A549 (cell line): ENCODE measurements at regions not wholly inside any gene's neighbourhood (a gene's known extent, or its start where the extent isn't known, plus 50 kb on each side); places are given as distances from the start of the nearest gene placed in this dataset.

Experiments
- ATAC-seq, 2 experiments: fragments of 200-7000 bp in 1 of 2; fragments of >200 bp in 1 of 2; cut with Nextera tagmentation in 1 of 2; cut with Tn5 transposase in 1 of 2; 3 replicates each; pipeline versions ENCODE4 v1.8.0 to v1.9.1; 2018 to 2020; ENCODE audit warnings: mild to moderate bottlenecking in 1 of 2, moderate library complexity in 1 of 2
- CTCF ChIA-PET: fragments of 300-600 bp; sonication (Branson Sonifier 250); formaldehyde crosslinking; extraction: SDS; loops from one replicate; lab custom pipeline; 2021; ENCODE audit warnings: antibody characterized with exemption, inconsistent platforms; lab: Yijun Ruan, JAX
- POLR2A ChIA-PET: fragments of 350-600 bp; formaldehyde crosslinking; extraction: SDS; loops from one replicate; lab custom pipeline; 2021; ENCODE audit warnings: antibody characterized with exemption, inconsistent platforms; lab: Yijun Ruan, JAX
- DNase-seq, 2 experiments: peaks; one replicate each; pipeline versions ENCODE4 v3.0.0 to v3.0.0-alpha.2; 2011 to 2016; ENCODE audit warnings: low read depth in 1 of 2, low spot score in 1 of 2
- FAIRE-seq: peaks from 2 replicates; lab custom pipeline; 2011; peaks lifted over from hg19 to GRCh38; lab: Jason Lieb, UNC
- H3K27ac ChIP-seq, 2 experiments: fragments of >200 bp; sonication (Bioruptor Twin); formaldehyde crosslinking; 3 replicates each; pipeline ENCODE4 v1.5.1; 2016 to 2017
- H3K4me1 ChIP-seq: fragments of >200 bp; sonication (Bioruptor Twin); formaldehyde crosslinking; 3 replicates; pipeline ENCODE4 v1.6.1; 2016
- H3K4me2 ChIP-seq: fragments of >200 bp; sonication (Bioruptor Twin); formaldehyde crosslinking; 3 replicates; pipeline ENCODE4 v1.6.1; 2016
- H3K4me3 ChIP-seq: fragments of >200 bp; sonication (Bioruptor Twin); formaldehyde crosslinking; 3 replicates; pipeline ENCODE4 v1.5.1; 2016
- H3K9me3 ChIP-seq: fragments of >200 bp; sonication (Bioruptor Twin); formaldehyde crosslinking; 3 replicates; pipeline ENCODE4 v1.6.1; 2016
- BCL3 ChIP-seq: fragments of >200 bp; sonication (Bioruptor Twin); formaldehyde crosslinking; IDR thresholded peaks from 3 replicates; pipeline ENCODE4 v1.6.1; 2016
- CEBPB ChIP-seq, 2 experiments: fragments of >200 bp in 1 of 2; sonication (Bioruptor Twin) in 1 of 2; formaldehyde crosslinking in 1 of 2; IDR thresholded peaks; 2 replicates each; pipeline ENCODE4 v1.6.1; 2012 to 2016
- EHMT2 ChIP-seq: fragments of 200-600 bp; sonication (generic); IDR thresholded peaks from 2 replicates; pipeline ENCODE4 v1.6.1; 2016; ENCODE audit warnings: antibody characterized with exemption, low read depth, mild to moderate bottlenecking, moderate library complexity
- EP300 ChIP-seq, 2 experiments: fragments of >200 bp; sonication (Bioruptor Twin); formaldehyde crosslinking; IDR thresholded peaks; 2 replicates in 1 of 2; 3 replicates in 1 of 2; pipeline ENCODE4 v1.6.1; 2016 to 2017
- FOXS1 ChIP-seq: fragments of 250-450 bp; sonication (Bioruptor Pico); IDR thresholded peaks from 2 replicates; pipeline ENCODE4 v1.5.0; 2020; ENCODE audit warnings: mild to moderate bottlenecking, moderate library complexity
- HEYL ChIP-seq: fragments of 250-450 bp; sonication (Bioruptor Pico); IDR thresholded peaks from 2 replicates; pipeline ENCODE4 v1.8.0; 2021; ENCODE audit warnings: mild to moderate bottlenecking, moderate library complexity
- HOXB5 ChIP-seq: fragments of 250-450 bp; sonication (Bioruptor Pico); IDR thresholded peaks from 2 replicates; pipeline ENCODE4 v1.5.0; 2020; ENCODE audit warnings: mild to moderate bottlenecking, moderate library complexity
- JUN ChIP-seq, 2 experiments: fragments of >200 bp; sonication (Bioruptor Twin); formaldehyde crosslinking; IDR thresholded peaks; 2 replicates in 1 of 2; 3 replicates in 1 of 2; pipeline ENCODE4 v1.6.1; 2016 to 2017
- JUNB ChIP-seq: fragments of >200 bp; sonication (Bioruptor Twin); formaldehyde crosslinking; IDR thresholded peaks from 2 replicates; pipeline ENCODE4 v1.6.1; 2016
- KDM1A ChIP-seq: fragments of 200-600 bp; sonication (generic); IDR thresholded peaks from 2 replicates; pipeline ENCODE4 v1.6.1; 2016; ENCODE audit warnings: low read depth, mild to moderate bottlenecking
- KDM5A ChIP-seq: fragments of 200-600 bp; sonication (generic); IDR thresholded peaks from 2 replicates; pipeline ENCODE4 v1.6.1; 2016; ENCODE audit warnings: antibody characterized with exemption, mild to moderate bottlenecking
- MAX ChIP-seq: IDR thresholded peaks from 2 replicates; pipeline ENCODE4 v1.6.1; 2012
- MYC ChIP-seq: IDR thresholded peaks from 2 replicates; pipeline ENCODE4 v1.6.1; 2012; ENCODE audit warnings: mild to moderate bottlenecking, inconsistent platforms, low read length, improper control_type of control experiment, borderline replicate concordance
- NPAS2 ChIP-seq: fragments of 250-450 bp; sonication (Bioruptor Pico); IDR thresholded peaks from 2 replicates; pipeline ENCODE4 v1.8.0; 2022; ENCODE audit warnings: mild to moderate bottlenecking, moderate library complexity, borderline replicate concordance
- NR3C1 ChIP-seq: fragments of >200 bp; sonication (Bioruptor Twin); formaldehyde crosslinking; IDR thresholded peaks from 3 replicates; pipeline ENCODE4 v1.6.1; 2017
- PBX3 ChIP-seq: IDR thresholded peaks from 2 replicates; pipeline ENCODE4 v1.6.1; 2012
- RNF2 ChIP-seq: fragments of 200-600 bp; sonication (generic); IDR thresholded peaks from 2 replicates; pipeline ENCODE4 v1.6.1; 2016; ENCODE audit warnings: low read depth, mild to moderate bottlenecking, antibody characterized with exemption, moderate library complexity, borderline replicate concordance
- SREBF2 ChIP-seq: fragments of 450-650 bp; IDR thresholded peaks from 2 replicates; pipeline ENCODE4 v1.6.1; 2014; ENCODE audit warnings: mild to moderate bottlenecking, moderate library complexity
- TP53 ChIP-seq: fragments of 250-450 bp; sonication (Bioruptor Pico); IDR thresholded peaks from 2 replicates; pipeline ENCODE4 v1.5.0; 2021; ENCODE audit warnings: mild to moderate bottlenecking, moderate library complexity
- ZC3H11A ChIP-seq: fragments of 450-650 bp; IDR thresholded peaks from 2 replicates; pipeline ENCODE4 v1.6.1; 2014; ENCODE audit warnings: antibody characterized with exemption, mild to moderate bottlenecking
- ZFP36 ChIP-seq: fragments of 450-650 bp; IDR thresholded peaks from 2 replicates; pipeline ENCODE4 v1.6.1; 2014; ENCODE audit warnings: borderline replicate concordance; ENCODE audit not compliant: partially characterized antibody
- ZNF302 ChIP-seq: fragments of 250-450 bp; sonication (Bioruptor Pico); IDR thresholded peaks from 2 replicates; pipeline ENCODE4 v1.9.0; 2021; ENCODE audit warnings: inconsistent platforms, mild to moderate bottlenecking, moderate library complexity
- ZSCAN20 ChIP-seq: fragments of 250-450 bp; sonication (Bioruptor Pico); IDR thresholded peaks from 2 replicates; pipeline ENCODE4 v1.8.0; 2022; ENCODE audit warnings: mild to moderate bottlenecking, moderate library complexity
- WGBS: methylation state at CpG from one replicate; pipeline ENCODE4 v1.1.6; 2017; ENCODE audit errors: missing lambda C conversion rate; 5-methylcytosine and 5-hydroxymethylcytosine counted together
- TF ChIP-seq, protein P1 (sequence below): fragments of 250-450 bp; sonication (Bioruptor Pico); IDR thresholded peaks from 2 replicates; pipeline ENCODE4 v1.5.0; 2020; ENCODE audit warnings: low read depth, mild to moderate bottlenecking, moderate library complexity

DNA sequence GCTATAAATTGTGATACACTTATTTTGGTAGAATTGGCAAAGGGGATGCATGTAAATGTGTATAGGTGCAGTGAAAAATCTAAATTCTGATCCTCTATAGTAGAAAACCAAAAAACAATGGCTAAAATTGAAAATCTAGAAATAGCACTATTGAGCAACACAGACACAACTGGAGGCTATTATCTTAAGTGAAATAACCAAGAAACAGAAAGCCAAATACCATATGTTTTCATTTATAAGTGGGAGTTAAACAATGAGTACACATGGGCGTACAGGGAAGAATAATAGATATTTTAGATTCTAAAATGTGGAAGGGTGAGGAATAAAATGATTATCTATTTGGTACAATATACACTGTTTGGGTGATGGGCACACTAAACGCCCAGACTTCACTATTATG, 183.2 kb upstream of the TUSC1 start:
- DNase-seq (no peak), ATAC-seq (no peak), FAIRE-seq (no peak)
- Histone ChIP-seq H3K9me3 (no peaks in the 10 kb centered on the region), H3K4me3 (no peak overlapping the region), H3K27ac (no peak overlapping the region), H3K4me2 (no peak overlapping the region), H3K4me1 (no peaks in the 10 kb centered on the region)
- POLR2A ChIA-PET: no interaction called here
- TF ChIP-seq, protein P1, sequence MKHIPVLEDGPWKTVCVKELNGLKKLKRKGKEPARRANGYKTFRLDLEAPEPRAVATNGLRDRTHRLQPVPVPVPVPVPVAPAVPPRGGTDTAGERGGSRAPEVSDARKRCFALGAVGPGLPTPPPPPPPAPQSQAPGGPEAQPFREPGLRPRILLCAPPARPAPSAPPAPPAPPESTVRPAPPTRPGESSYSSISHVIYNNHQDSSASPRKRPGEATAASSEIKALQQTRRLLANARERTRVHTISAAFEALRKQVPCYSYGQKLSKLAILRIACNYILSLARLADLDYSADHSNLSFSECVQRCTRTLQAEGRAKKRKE: no peak
- no peak for TF ChIP-seq MAX
- TF ChIP-seq ZSCAN20 (CRISPR knock-in tag): no peak
- TF ChIP-seq BCL3: no peak
- no peak for TF ChIP-seq JUN (IDR thresholded peaks at IDR 0.05)
- TF ChIP-seq TP53: no peak
- no peak for TF ChIP-seq EP300 (IDR thresholded peaks at IDR 0.05)
- no peak for TF ChIP-seq ZC3H11A
- TF ChIP-seq PBX3: no peak
- TF ChIP-seq HOXB5: no peak
- no peak for TF ChIP-seq RNF2
- no peak for TF ChIP-seq SREBF2
- no peak for TF ChIP-seq KDM1A
- no peak for TF ChIP-seq KDM5A
- no peak for TF ChIP-seq NR3C1
- no peak for TF ChIP-seq ZNF302 (CRISPR knock-in tag)
- no peak for TF ChIP-seq FOXS1 (CRISPR knock-in tag)
- TF ChIP-seq HEYL (CRISPR knock-in tag): no peak
- TF ChIP-seq CEBPB (IDR thresholded peaks at IDR 0.05): no peak
- 10% methylated on average over 2 of the region's 2 CpGs for WGBS
- CTCF ChIA-PET: no interaction called here

DNA sequence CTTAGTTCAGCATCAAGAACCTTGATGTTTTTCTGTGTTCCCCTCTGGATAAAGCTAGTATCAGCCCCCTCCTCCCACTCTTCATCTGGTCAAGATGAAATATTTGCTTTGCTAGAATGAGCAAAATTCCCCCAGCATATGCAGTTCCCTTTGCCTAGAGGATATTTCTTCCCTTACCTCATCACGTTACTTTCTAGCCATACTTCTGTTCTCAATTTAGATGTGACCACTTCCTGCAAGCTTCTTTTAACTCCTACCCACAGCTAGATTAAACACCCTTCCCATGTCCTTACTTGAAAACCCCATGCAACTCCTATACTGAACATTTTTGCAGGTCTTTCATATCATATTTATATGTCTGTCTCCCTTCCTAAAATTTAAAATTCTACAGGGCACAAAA, 178.9 kb upstream of the TUSC1 start:
- Histone ChIP-seq H3K4me2 (no peak overlapping the region), H3K27ac (no peak overlapping the region), H3K4me1 (no peaks in the 10 kb centered on the region), H3K9me3 (no peaks in the 10 kb centered on the region), H3K4me3 (no peak overlapping the region)
- FAIRE-seq: no peak
- ChIA-PET CTCF (no interaction called here), POLR2A (no interaction called here)
- ATAC-seq: no peak
- WGBS: 3% methylated on average over 1 of the region's 1 CpG
- no peak for DNase-seq
- no peak for TF ChIP-seq BCL3
- no peak for TF ChIP-seq MYC
- no peak for TF ChIP-seq EHMT2
- no peak for TF ChIP-seq NPAS2 (CRISPR knock-in tag)

DNA sequence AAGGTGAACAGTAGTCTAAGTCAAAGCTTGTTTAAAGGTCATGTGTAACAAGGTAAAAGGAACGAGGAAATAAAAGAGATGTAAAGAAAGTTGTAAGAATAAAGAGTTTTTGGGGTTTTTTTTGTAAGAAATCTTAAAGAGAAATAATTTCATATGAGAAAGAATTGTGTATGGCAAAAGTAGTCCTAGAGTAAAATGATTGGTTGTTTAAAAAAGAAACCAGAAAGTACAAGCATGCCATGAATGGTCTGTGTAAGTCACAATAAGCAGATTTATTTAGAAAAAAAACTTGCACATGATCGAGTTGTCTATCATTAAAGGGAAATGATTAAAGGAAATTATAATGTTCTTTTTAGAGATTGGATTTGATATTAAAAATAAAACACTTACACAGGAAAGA, 172.6 kb upstream of the TUSC1 start:
- POLR2A ChIA-PET: no interaction called here
- no peak for FAIRE-seq

More for the DNA sequence above, 172.6 kb upstream of the TUSC1 start:
- CTCF ChIA-PET: no interaction called here
- ATAC-seq (no peak), DNase-seq (no peak)
- no peak overlapping the region for H3K4me3 ChIP-seq
- WGBS: 0% methylated on average over 2 of the region's 2 CpGs
- TF ChIP-seq ZFP36: peak; percentile 42
- no peak for TF ChIP-seq JUNB
- TF ChIP-seq, all 56 proteins: peak for 1
- Histone ChIP-seq H3K4me2 (no peak overlapping the region), H3K9me3 (0 out of 3 replicates have a peak, but pooled peaks cover 3% of the 10 kb centered on the region), H3K27ac (no peak overlapping the region), H3K4me1 (no peaks in the 10 kb centered on the region)
